Upper lobe of left lung (tissue), 6 donors: ENCODE measurements at regions not wholly inside any gene's neighbourhood (a gene's known extent, or its start where the extent isn't known, plus 50 kb on each side); places are given as distances from the start of the nearest gene placed in this dataset.
"Not testable (repeated sequence)": the region's sequence is repeated elsewhere in the genome, so short reads cannot be mapped to it uniquely, and the experiment has no call there.

Source experiments
- ATAC-seq, 2 donors: fragments of 200-7000 bp; cut with Tn5 transposase; one replicate each; pipeline ENCODE4 v1.9.1; 2022; ENCODE audit warnings: mild to moderate bottlenecking in 2 of 2, moderate library complexity in 2 of 2; ENCODE audit not compliant: low FRiP score in 2 of 2
- DNase-seq, 2 donors: peaks; one replicate each; pipeline ENCODE4 v3.0.0-alpha.2; 2019 to 2020
- H3K27ac ChIP-seq, 4 donors: fragments of 200-600 bp; sonication (generic); one replicate each; pipeline ENCODE4 v1.5.1; 2016 to 2019
- H3K27me3 ChIP-seq, 4 donors: fragments of 200-600 bp; sonication (generic); one replicate each; pipeline ENCODE4 v1.5.1; 2017 to 2019
- H3K36me3 ChIP-seq, 4 donors: fragments of 200-600 bp; sonication (generic); one replicate each; pipeline ENCODE4 v1.5.1; 2016 to 2019
- H3K4me1 ChIP-seq, 4 donors: fragments of 200-600 bp; sonication (generic); one replicate each; pipeline ENCODE4 v1.5.1; 2018 to 2019
- H3K4me3 ChIP-seq, 4 donors: fragments of 200-600 bp; sonication (generic); one replicate each; pipeline ENCODE4 v1.5.1; 2017 to 2019; ENCODE audit warnings: mild to moderate bottlenecking in 2 of 4, moderate library complexity in 1 of 4
- H3K9me3 ChIP-seq, 4 donors: fragments of 200-600 bp; sonication (generic); one replicate each; pipeline ENCODE4 v1.5.1; 2018 to 2019
- CTCF ChIP-seq, 6 experiments: fragments of 450-650 bp in 4 of 6; fragments of 200-600 bp in 2 of 6; sonication (generic) in 2 of 6; IDR thresholded peaks; one replicate each; pipeline ENCODE4 v1.5.1; 2016 to 2019; ENCODE audit warnings: antibody characterized with exemption in 6 of 6
- EP300 ChIP-seq, 4 donors: sonication (generic); formaldehyde crosslinking; IDR thresholded peaks; one replicate each; pipeline ENCODE4 v1.5.1; 2017; ENCODE audit warnings: antibody characterized with exemption in 4 of 4, control low read depth in 2 of 4
- POLR2A ChIP-seq, 4 donors: fragments of 450-650 bp; IDR thresholded peaks; one replicate each; pipeline ENCODE4 v1.5.1; 2016 to 2017; ENCODE audit warnings: antibody characterized with exemption in 4 of 4, mild to moderate bottlenecking in 2 of 4
- POLR2AphosphoS5 ChIP-seq, 2 donors: sonication (generic); formaldehyde crosslinking; IDR thresholded peaks; one replicate each; pipeline ENCODE4 v1.5.1; 2017; ENCODE audit warnings: antibody characterized with exemption in 2 of 2
- WGBS, 2 donors: methylation state at CpG; one replicate each; pipeline ENCODE4 v1.1.5; 2017 to 2018; 5-methylcytosine and 5-hydroxymethylcytosine counted together
- donor health status: DM: no; HTN: no; CAD: no; lungs with moderate emphysema.
- donor health status: DM: no; HTN: yes; CAD: no; lungs with severe emphysema.

- Histone ChIP-seq H3K27me3 (no peaks in the 10 kb centered on the region), H3K36me3 (no peaks in the 10 kb centered on the region), H3K9me3 (no peaks in the 10 kb centered on the region), H3K4me3 (no peak overlapping the region), H3K27ac (no peak overlapping the region), H3K4me1 (no peaks in the 10 kb centered on the region)
- TF ChIP-seq POLR2A (IDR thresholded peaks at IDR 0.05) (no peak), EP300 (IDR thresholded peaks at IDR 0.05) (no peak), CTCF (IDR thresholded peaks at IDR 0.05) (no peak), POLR2AphosphoS5 (IDR thresholded peaks at IDR 0.05) (no peak)
- WGBS, 2 donors: 74 to 84% methylated on average over 2 of the region's 2 CpGs
- ATAC-seq: no peak
- no peak for DNase-seq
Measured at GRCh38 chr1:172845371-172845770, 186.5 kb downstream of the FASLG start.

DNA sequence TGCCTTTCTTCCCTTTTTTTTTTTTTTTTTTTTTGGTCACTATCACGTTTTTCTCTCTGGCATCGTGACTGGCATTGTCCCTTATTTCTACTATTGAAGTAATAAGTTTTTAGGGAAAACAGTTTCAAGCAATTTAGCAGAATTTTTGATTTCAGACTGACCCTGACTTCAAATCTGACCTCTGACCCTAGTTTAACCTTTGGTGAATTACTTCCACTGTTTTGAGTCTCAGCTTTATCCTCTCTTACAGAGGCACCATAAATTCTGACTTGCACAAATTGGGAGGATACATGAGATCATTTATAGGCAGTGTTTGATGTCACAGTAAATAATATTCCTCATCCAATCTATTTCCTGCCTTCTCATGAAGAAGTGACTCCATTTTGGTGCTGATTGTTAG lies 187.0 kb downstream of the FASLG start:
- ATAC-seq: no peak
- WGBS, 2 donors: 89 to 95% methylated on average over 2 of the region's 2 CpGs
- Histone ChIP-seq H3K27me3 (no peaks in the 10 kb centered on the region), H3K4me3 (no peak overlapping the region), H3K27ac (no peak overlapping the region), H3K4me1 (no peaks in the 10 kb centered on the region), H3K36me3 (no peaks in the 10 kb centered on the region), H3K9me3 (no peaks in the 10 kb centered on the region)
- DNase-seq: no peak
- TF ChIP-seq EP300 (IDR thresholded peaks at IDR 0.05): no peak
- TF ChIP-seq CTCF (IDR thresholded peaks at IDR 0.05): no peak
- TF ChIP-seq POLR2AphosphoS5 (IDR thresholded peaks at IDR 0.05): no peak
- TF ChIP-seq POLR2A (IDR thresholded peaks at IDR 0.05): no peak

GRCh38 chr1:172847814-172848213 lies 188.9 kb downstream of the FASLG start:
- not testable (repeated sequence) for H3K27ac ChIP-seq

GRCh38 chr1:172849653-172850052 lies 190.8 kb downstream of the FASLG start:
- no peak overlapping the region for H3K4me3 ChIP-seq
- H3K27ac ChIP-seq: no peak overlapping the region
- H3K9me3 ChIP-seq: no peaks in the 10 kb centered on the region
- DNase-seq: no peak
- ATAC-seq: no peak
- H3K27me3 ChIP-seq: no peaks in the 10 kb centered on the region
- TF ChIP-seq EP300 (IDR thresholded peaks at IDR 0.05) (no peak), POLR2A (IDR thresholded peaks at IDR 0.05) (no peak), CTCF (IDR thresholded peaks at IDR 0.05) (no peak), POLR2AphosphoS5 (IDR thresholded peaks at IDR 0.05) (no peak)
- 88 to 92% methylated on average over 2 of the region's 2 CpGs for WGBS, 2 donors
- no peaks in the 10 kb centered on the region for H3K36me3 ChIP-seq
- H3K4me1 ChIP-seq: no peaks in the 10 kb centered on the region

More at GRCh38 chr1:172847814-172848213, 188.9 kb downstream of the FASLG start:
- not testable (repeated sequence) for H3K9me3 ChIP-seq, H3K4me3 ChIP-seq, H3K4me1 ChIP-seq, H3K27me3 ChIP-seq, DNase-seq, H3K36me3 ChIP-seq, ATAC-seq

GRCh38 chr1:172851077-172851476 lies 192.2 kb downstream of the FASLG start:
- Histone ChIP-seq H3K27ac (no peak overlapping the region), H3K27me3 (no peaks in the 10 kb centered on the region), H3K36me3 (no peaks in the 10 kb centered on the region), H3K4me3 (no peak overlapping the region), H3K4me1 (no peaks in the 10 kb centered on the region), H3K9me3 (no peaks in the 10 kb centered on the region)
- TF ChIP-seq POLR2A (IDR thresholded peaks at IDR 0.05) (no peak), EP300 (IDR thresholded peaks at IDR 0.05) (no peak), CTCF (IDR thresholded peaks at IDR 0.05) (no peak), POLR2AphosphoS5 (IDR thresholded peaks at IDR 0.05) (no peak)
- WGBS, 2 donors: 84 to 87% methylated on average over 8 of the region's 8 CpGs
- no peak for ATAC-seq
- no peak for DNase-seq
